Duodenal mucosa (tissue), 2 donors: ENCODE measurements at regions not wholly inside any gene's neighbourhood (a gene's known extent, or its start where the extent isn't known, plus 50 kb on each side); places are given as distances from the start of the nearest gene placed in this dataset.

Experiments used
- H3K27ac ChIP-seq: one replicate; pipeline ENCODE4 v1.7.0; 2013; ENCODE audit warnings: low read depth, low read length
- H3K27me3 ChIP-seq, 2 donors: one replicate each; pipeline ENCODE4 v1.7.0; 2013; ENCODE audit warnings: low read length in 2 of 2, control low read depth in 1 of 2; ENCODE audit not compliant: insufficient read depth in 2 of 2, control insufficient read depth in 1 of 2
- H3K36me3 ChIP-seq, 2 donors: one replicate each; pipeline ENCODE4 v1.7.0; 2013; ENCODE audit warnings: low read length in 2 of 2, control low read depth in 1 of 2; ENCODE audit not compliant: insufficient read depth in 2 of 2, control insufficient read depth in 1 of 2
- H3K4me1 ChIP-seq, 2 donors: one replicate each; pipeline ENCODE4 v1.7.0; 2013; ENCODE audit warnings: low read length in 2 of 2, control low read depth in 1 of 2; ENCODE audit not compliant: insufficient read depth in 2 of 2, control insufficient read depth in 1 of 2
- H3K4me3 ChIP-seq, 2 donors: one replicate each; pipeline ENCODE4 v1.7.0; 2013; ENCODE audit warnings: low read length in 2 of 2, low read depth in 1 of 2
- H3K9ac ChIP-seq, 2 donors: one replicate each; pipeline ENCODE4 v1.7.0; 2013; ENCODE audit warnings: low read length in 2 of 2, low read depth in 1 of 2
- H3K9me3 ChIP-seq, 2 donors: one replicate each; pipeline ENCODE4 v1.7.0; 2013; ENCODE audit warnings: low read length in 2 of 2, control low read depth in 1 of 2; ENCODE audit not compliant: control insufficient read depth in 1 of 2

- Histone ChIP-seq H3K9me3 (no peaks in the 10 kb centered on the region), H3K9ac (no peak overlapping the region), H3K4me3 (no peak overlapping the region), H3K27me3 (no peaks in the 10 kb centered on the region), H3K36me3 (no peaks in the 10 kb centered on the region), H3K4me1 (no peaks in the 10 kb centered on the region), H3K27ac (no peak overlapping the region)
Observed at GRCh38 chr6:133608620-133609019, 280.3 kb upstream of the TCF21 start.

GRCh38 chr6:133609415-133610226 is 279.3 kb upstream of the TCF21 start:
- no peak overlapping the region for H3K9ac ChIP-seq
- no peaks in the 10 kb centered on the region for H3K27me3 ChIP-seq
- H3K4me1 ChIP-seq, result no peaks in the 10 kb centered on the region
- no peak overlapping the region for H3K4me3 ChIP-seq
- no peak overlapping the region for H3K27ac ChIP-seq
- no peaks in the 10 kb centered on the region for H3K9me3 ChIP-seq
- H3K36me3 ChIP-seq, result no peaks in the 10 kb centered on the region

- H3K9ac ChIP-seq, result no peak overlapping the region
- no peaks in the 10 kb centered on the region for H3K36me3 ChIP-seq
- no peak overlapping the region for H3K27ac ChIP-seq
- H3K4me1 ChIP-seq, result no peaks in the 10 kb centered on the region
- H3K9me3 ChIP-seq, result no peaks in the 10 kb centered on the region
- H3K4me3 ChIP-seq, result no peak overlapping the region
- H3K27me3 ChIP-seq, result no peaks in the 10 kb centered on the region
Observed at GRCh38 chr6:133610227-133610840, 278.6 kb upstream of the TCF21 start.

GRCh38 chr6:133610971-133611370 is 277.9 kb upstream of the TCF21 start:
- Histone ChIP-seq H3K27ac (no peak overlapping the region), H3K27me3 (no peaks in the 10 kb centered on the region), H3K4me1 (no peaks in the 10 kb centered on the region), H3K4me3 (no peak overlapping the region), H3K9me3 (no peaks in the 10 kb centered on the region), H3K9ac (no peak overlapping the region), H3K36me3 (no peaks in the 10 kb centered on the region)

GRCh38 chr6:133612459-133612858 is 276.5 kb upstream of the TCF21 start:
- no peak overlapping the region for H3K9ac ChIP-seq
- H3K9me3 ChIP-seq, result no peaks in the 10 kb centered on the region
- no peak overlapping the region for H3K27ac ChIP-seq
- H3K27me3 ChIP-seq, result no peaks in the 10 kb centered on the region
- H3K36me3 ChIP-seq, result no peaks in the 10 kb centered on the region
- H3K4me1 ChIP-seq, result no peaks in the 10 kb centered on the region
- H3K4me3 ChIP-seq, result no peak overlapping the region

- Histone ChIP-seq H3K27me3 (no peaks in the 10 kb centered on the region), H3K4me3 (no peak overlapping the region), H3K4me1 (no peaks in the 10 kb centered on the region), H3K9ac (no peak overlapping the region), H3K36me3 (no peaks in the 10 kb centered on the region), H3K9me3 (no peaks in the 10 kb centered on the region), H3K27ac (no peak overlapping the region)
Observed at GRCh38 chr6:133613211-133613610, 275.7 kb upstream of the TCF21 start.

- no peaks in the 10 kb centered on the region for H3K36me3 ChIP-seq
- H3K9me3 ChIP-seq, result no peaks in the 10 kb centered on the region
- no peak overlapping the region for H3K27ac ChIP-seq
- H3K27me3 ChIP-seq, result no peaks in the 10 kb centered on the region
- H3K4me3 ChIP-seq, result no peak overlapping the region
- no peak overlapping the region for H3K9ac ChIP-seq
- H3K4me1 ChIP-seq, result no peaks in the 10 kb centered on the region
Observed at GRCh38 chr6:133621751-133622150, 267.2 kb upstream of the TCF21 start.

GRCh38 chr6:133623065-133623464 is 265.8 kb upstream of the TCF21 start:
- Histone ChIP-seq H3K4me1 (no peaks in the 10 kb centered on the region), H3K27ac (no peak overlapping the region), H3K4me3 (no peak overlapping the region), H3K9me3 (no peaks in the 10 kb centered on the region), H3K27me3 (no peaks in the 10 kb centered on the region), H3K36me3 (no peaks in the 10 kb centered on the region), H3K9ac (no peak overlapping the region)

- Histone ChIP-seq H3K27ac (no peak overlapping the region), H3K4me1 (no peaks in the 10 kb centered on the region)
Observed at GRCh38 chr6:133623621-133624020, 265.3 kb upstream of the TCF21 start.

GRCh38 chr6:133626096-133626666 is 262.7 kb upstream of the TCF21 start:
- Histone ChIP-seq H3K9ac (no peak overlapping the region), H3K9me3 (no peaks in the 10 kb centered on the region), H3K27me3 (no peaks in the 10 kb centered on the region), H3K27ac (no peak overlapping the region), H3K36me3 (no peaks in the 10 kb centered on the region), H3K4me3 (no peak overlapping the region), H3K4me1 (no peaks in the 10 kb centered on the region)

More at GRCh38 chr6:133623621-133624020, 265.3 kb upstream of the TCF21 start:
- Histone ChIP-seq H3K9ac (no peak overlapping the region), H3K27me3 (no peaks in the 10 kb centered on the region), H3K4me3 (no peak overlapping the region), H3K9me3 (no peaks in the 10 kb centered on the region), H3K36me3 (no peaks in the 10 kb centered on the region)
